HG03175 (cell line): ENCODE measurements at regions not wholly inside any gene's neighbourhood (a gene's known extent, or its start where the extent isn't known, plus 50 kb on each side); places are given as distances from the start of the nearest gene placed in this dataset.
A peak's percentile ranks its signal among the peaks of the same experiment; 100 is the strongest.
"Not testable (repeated sequence)": the region's sequence is repeated elsewhere in the genome, so short reads cannot be mapped to it uniquely, and the experiment has no call there.

Experiments
- ATAC-seq: cut with Tn5 transposase; IDR thresholded peaks from one replicate; pipeline ENCODE4 v1.9.1; 2021; ENCODE audit warnings: mild to moderate bottlenecking, moderate library complexity; ENCODE audit not compliant: unreplicated experiment

GRCh38 chr1:189654906-189655305, 822.8 kb downstream of the BRINP3 start:
- ATAC-seq, result no peak

DNA sequence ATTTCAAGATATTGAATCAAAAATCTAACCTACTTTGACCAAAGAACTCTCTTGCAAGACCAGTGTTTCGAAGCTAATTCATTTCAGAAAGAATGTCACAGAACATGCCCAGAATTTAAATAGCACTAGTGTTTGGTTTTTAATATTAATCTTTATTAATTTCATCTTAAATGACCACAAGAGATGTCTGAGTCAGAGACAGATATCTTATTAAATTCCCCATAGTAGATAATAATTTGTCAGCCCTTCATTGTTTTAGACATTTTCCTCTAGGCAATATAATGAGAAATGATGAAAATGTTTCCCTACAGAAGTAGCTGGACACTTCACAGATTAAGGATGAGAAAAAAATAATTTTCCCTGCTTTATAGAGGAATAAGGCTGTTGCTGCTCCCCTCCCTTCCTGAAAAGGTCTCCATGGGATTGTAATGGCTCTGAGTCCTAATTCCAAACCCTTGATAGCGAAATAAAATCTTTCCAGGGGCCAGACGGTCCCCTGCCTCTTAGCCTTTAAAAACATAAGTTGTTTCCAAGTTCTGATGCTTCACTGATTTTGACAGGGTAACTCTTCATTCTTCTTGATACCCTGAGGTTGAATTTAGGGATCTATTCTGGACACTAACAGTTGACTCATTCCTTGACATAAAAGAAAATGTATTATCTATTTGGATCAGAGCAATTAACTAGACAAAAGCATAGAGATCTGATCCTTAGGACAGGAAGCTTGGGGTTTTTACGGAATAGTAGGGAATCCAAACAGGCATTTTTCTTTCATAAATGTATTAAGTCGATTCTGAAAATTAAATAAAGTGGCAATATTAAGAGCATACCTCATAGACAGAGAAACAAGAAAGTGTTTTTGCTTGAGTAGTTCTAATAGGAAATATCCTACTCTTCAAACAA, 820.8 kb downstream of the BRINP3 start:
- no peak for ATAC-seq

GRCh38 chr1:189657715-189658114, 819.9 kb downstream of the BRINP3 start:
- no peak for ATAC-seq

DNA sequence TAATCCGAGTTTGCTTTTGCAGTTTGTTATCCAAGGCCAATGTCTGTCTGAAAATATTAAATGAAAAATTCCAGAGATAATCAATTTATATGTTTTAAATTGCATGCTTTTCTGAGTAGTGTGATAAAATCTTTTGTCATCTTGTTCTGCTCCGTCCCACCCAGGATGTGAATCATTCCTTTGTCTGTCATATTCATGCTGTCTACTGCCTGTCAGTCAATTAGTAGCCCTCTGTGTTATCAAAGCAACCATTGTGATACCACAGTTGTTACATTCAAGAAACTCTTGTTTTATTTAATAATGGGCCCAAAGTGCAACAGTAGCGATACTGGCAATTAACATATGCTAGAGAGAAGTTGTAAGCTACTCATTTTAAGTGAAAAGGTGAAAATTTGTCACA, 819.3 kb downstream of the BRINP3 start:
- ATAC-seq, result no peak

DNA sequence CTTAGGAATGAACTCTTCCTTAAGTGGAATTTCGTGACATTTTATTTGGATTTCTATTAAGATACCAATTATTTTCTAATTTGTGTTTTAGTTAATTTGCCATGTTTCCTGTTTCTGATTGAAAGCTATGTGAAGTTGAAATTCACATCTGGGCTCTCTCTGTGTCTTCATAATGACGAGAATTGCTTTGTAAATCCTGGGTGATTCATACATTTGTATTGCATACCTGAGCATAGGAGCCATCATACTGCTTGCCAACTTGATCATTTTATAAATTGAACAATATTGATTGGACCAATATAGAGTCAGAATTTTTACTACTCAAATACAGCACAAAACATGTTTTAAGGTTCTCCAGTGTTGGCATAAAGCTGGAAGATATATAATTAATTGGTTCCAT, 817.9 kb downstream of the BRINP3 start:
- ATAC-seq, result no peak

DNA sequence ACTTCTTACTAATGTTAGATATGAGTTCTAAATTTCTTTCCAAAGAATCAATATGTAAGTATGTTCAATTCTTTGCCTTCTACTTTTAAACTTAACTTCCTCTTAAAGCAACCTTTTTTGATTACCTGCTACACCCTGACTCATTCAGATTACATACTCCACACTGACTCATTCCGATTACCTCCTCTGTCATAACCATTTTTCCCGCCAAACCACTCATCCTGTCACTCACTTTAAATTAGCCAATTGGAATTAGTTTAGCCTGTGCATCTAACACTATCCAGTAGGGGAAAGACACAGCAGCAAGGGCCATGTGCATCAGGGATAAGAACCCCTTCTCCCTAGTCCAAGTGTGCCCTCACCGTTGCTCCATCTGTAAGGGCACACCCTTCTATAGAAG, 815.5 kb downstream of the BRINP3 start:
- no peak for ATAC-seq

DNA sequence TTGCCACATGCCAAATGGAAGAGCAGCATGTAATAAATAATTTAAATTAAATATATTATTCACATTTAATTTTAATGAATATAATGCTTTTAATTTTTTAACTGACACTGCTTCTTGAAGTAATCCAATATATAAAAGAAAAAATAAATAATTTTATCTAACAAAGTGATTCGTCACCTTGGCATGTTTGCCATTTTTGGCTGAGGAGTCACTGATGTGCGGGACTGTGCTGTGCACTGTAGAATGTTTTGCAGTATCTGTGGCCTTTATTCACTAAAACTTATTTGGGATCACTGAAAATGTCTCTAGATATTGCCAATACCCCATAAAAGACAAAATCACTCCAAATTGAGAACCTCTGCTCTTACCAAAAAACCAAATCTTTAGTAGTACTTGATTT, 807.8 kb downstream of the BRINP3 start:
- no peak for ATAC-seq

DNA sequence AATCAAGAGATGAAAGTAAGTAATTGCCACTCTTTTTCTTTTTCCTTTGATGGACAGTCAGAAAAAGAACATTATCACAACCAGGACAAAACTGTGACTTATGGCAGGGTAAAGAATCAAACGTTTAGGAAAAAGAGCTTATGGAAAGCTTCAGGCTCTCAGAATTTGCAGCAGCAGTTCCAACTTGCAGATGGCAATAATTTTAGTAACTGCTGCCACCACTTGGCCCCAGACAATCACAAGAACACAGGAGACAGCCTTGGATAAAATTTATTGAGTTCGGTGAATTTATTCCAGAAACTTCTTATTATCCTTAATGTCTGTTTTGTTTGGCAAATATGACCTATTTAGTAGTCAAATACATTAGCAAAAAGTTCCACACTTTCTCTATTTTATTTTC, 804.4 kb downstream of the BRINP3 start:
- no peak for ATAC-seq

GRCh38 chr1:189675712-189676244, 801.9 kb downstream of the BRINP3 start:
- no peak for ATAC-seq

- no peak for ATAC-seq
Measured at GRCh38 chr1:189678779-189679178, 798.9 kb downstream of the BRINP3 start.

- peak; percentile 93 for ATAC-seq
Measured at GRCh38 chr1:189681252-189681919, 796.3 kb downstream of the BRINP3 start.

GRCh38 chr1:189682591-189682990, 795.1 kb downstream of the BRINP3 start:
- no peak for ATAC-seq

DNA sequence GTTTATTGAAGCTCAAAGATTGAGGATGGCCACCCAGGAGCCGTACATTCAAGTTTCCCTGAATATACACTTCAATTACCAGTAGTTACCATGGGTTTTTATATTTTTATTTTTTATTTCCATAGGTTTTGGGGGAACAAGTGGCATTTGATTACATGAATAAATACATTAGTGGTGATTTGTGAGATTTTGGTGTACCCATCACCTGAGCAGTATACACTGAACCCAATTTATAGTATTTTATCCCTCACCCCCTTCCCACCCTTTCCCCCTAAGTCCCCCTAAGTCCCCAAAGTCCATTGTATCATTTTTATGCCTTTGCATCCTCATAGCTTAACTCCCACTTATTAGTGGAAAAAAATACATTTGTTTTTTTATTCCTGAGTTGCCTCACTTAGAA, 791.4 kb downstream of the BRINP3 start:
- no peak for ATAC-seq

DNA sequence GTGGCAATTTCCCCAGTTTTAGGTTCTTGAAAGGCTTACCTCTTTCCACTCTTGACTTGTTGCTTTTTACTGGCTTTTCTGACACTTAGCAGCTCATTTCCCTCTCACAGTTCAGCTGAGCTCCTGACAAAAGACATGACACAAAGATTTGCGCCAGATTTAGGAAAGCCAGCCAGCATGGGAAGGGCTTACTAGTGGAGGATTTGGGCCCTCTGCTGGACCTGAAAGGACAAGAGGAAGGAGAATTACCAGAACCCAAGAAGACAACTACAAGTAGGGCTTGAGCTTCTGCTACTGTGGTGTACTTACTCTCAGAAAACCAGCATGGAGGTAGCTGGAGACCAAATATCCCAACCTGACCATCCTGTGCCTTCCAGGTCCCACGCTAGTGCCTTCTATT, 784.5 kb downstream of the BRINP3 start:
- ATAC-seq, result no peak

GRCh38 chr1:189696297-189696696, 781.4 kb downstream of the BRINP3 start:
- ATAC-seq, result no peak

DNA sequence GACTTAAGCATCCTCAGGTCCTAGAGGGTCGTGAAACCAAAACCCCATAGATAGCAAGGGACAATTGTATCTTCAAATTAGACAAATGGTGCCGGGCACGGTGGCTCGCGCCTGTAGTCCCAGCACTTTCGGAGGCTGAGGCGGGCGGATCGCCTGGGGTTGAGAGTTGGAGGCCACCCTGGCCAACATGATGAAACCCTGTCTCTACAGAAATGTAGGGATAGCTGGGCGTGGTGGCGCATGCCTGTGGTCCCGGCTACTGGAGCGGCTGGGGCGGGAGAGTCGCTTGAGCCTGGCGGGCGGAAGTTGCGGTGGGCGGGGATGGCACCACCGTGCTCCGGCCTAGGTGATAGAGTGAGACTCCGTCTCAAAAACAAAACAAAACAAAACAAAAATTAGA, 780.6 kb downstream of the BRINP3 start:
- no peak for ATAC-seq

GRCh38 chr1:189701606-189702005, 776.1 kb downstream of the BRINP3 start:
- no peak for ATAC-seq

DNA sequence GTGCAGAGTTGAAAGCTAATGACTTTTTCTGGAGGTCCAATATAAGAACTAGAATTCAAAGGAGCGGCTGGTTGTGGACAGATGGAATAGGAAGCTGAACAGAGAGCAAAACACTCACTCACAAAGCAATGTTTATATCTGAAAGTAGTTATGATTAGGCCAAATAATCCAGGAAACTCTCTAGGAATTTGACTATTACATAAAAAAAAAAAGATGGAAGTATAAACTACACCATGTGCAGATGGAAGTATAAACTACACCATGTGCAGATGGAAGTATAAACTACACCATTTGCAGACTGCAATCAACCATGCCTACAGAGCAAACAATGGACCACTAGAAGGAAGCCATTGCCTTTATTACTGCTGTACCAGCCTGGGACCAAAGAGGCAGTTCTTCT, 771.1 kb downstream of the BRINP3 start:
- ATAC-seq, result no peak

GRCh38 chr1:189708674-189709073, 769.0 kb downstream of the BRINP3 start:
- ATAC-seq, result no peak

DNA sequence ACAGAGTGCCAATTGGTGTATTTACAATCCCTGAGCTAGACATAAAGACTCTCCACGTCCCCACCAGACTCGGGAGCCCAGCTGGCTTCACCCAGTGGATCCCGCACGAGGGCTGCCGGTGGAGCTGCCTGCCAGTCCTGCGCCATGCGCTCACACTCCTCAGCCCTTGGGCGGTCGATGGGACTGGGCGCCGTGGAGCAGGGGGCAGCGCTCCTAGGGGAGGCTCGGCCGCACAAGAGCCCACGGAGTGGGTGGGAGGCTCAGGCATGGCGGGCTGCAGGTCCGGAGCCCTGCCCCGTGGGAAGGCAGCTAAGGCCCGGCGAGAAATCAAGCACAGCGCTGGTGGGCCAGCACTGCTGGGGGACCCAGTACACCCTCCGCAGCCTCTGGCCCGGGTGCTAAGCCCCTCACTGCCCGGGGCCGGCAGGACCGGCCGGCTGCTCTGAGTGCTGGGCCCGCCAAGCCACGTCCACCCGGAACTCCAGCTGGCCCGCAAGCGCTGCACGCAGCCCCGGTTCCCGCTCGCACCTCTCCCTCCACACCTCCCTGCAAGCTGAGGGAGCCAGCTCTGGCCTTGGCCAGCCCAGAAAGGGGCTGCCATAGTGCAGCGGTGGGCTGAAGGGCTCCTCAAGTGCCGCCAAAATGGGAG, 759.4 kb downstream of the BRINP3 start:
- ATAC-seq, result not testable (repeated sequence)

- ATAC-seq, result no peak
Measured at GRCh38 chr1:189726806-189727205, 750.9 kb downstream of the BRINP3 start.

DNA sequence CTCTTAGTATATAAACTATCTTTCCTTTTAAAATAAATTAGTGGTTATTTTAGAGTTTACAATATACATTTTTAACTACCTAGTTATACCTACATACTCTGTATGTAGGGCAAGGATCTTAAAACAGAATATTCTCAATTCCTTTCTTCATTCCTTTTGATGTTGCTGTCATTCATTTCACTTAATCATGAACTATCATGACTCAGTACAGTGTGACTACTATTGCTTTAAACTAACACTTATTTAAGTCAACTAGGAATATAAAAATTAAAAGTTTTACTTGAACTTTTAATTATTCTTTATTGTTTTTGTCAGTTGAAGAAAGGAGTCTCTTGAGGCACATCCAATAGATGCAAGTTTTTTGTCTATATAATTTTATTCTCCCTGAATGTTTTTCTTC, 726.4 kb downstream of the BRINP3 start:
- no peak for ATAC-seq
